Neural progenitor cell (in vitro differentiated cells): ENCODE measurements at regions not wholly inside any gene's neighbourhood (a gene's known extent, or its start where the extent isn't known, plus 50 kb on each side); places are given as distances from the start of the nearest gene placed in this dataset.

ENCODE experiments used
- DNase-seq: peaks from one replicate; pipeline ENCODE4 v3.0.0-alpha.2; 2016; ENCODE audit warnings: low spot score
- H2AFZ ChIP-seq: fragments of 200-600 bp; sonication (generic); replicated peaks from 2 replicates; pipeline ENCODE4 v1.6.1; 2016; ENCODE audit warnings: antibody characterized with exemption
- H3F3A ChIP-seq: fragments of 200-600 bp; sonication (generic); 2 replicates; pipeline ENCODE4 v1.6.1; 2016; ENCODE audit warnings: antibody characterized with exemption, low read depth
- H3K27ac ChIP-seq: fragments of 200-600 bp; sonication (generic); 2 replicates; pipeline ENCODE4 v1.5.1; 2016; ENCODE audit warnings: mild to moderate bottlenecking
- H3K27me3 ChIP-seq: fragments of 200-600 bp; sonication (generic); 2 replicates; pipeline ENCODE4 v1.6.1; 2016; ENCODE audit warnings: mild to moderate bottlenecking, moderate library complexity
- H3K36me3 ChIP-seq: fragments of 200-600 bp; sonication (generic); 2 replicates; pipeline ENCODE4 v1.5.1; 2016
- H3K4me1 ChIP-seq: fragments of 200-600 bp; sonication (generic); 2 replicates; pipeline ENCODE4 v1.6.1; 2016; ENCODE audit warnings: mixed run types
- H3K4me2 ChIP-seq: fragments of 200-600 bp; sonication (generic); 2 replicates; pipeline ENCODE4 v1.6.1; 2016
- H3K4me3 ChIP-seq: fragments of 200-600 bp; sonication (generic); 2 replicates; pipeline ENCODE4 v1.5.1; 2016
- H3K79me2 ChIP-seq: fragments of 200-600 bp; sonication (generic); 2 replicates; pipeline ENCODE4 v1.6.1; 2016; ENCODE audit warnings: low read depth
- H3K9ac ChIP-seq: fragments of 200-600 bp; sonication (generic); 2 replicates; pipeline ENCODE4 v1.6.1; 2016
- H3K9me3 ChIP-seq: fragments of 200-600 bp; sonication (generic); 2 replicates; pipeline ENCODE4 v1.5.1; 2016; ENCODE audit warnings: low read depth
- H4K20me1 ChIP-seq: fragments of 200-600 bp; sonication (generic); 2 replicates; pipeline ENCODE4 v1.6.1; 2016; ENCODE audit warnings: low read depth
- H3K27ac Mint-ChIP-seq: 3 replicates; pipeline ENCODE4 v1.8.0; 2021; ENCODE audit warnings: mixed read lengths
- H3K27me3 Mint-ChIP-seq: 2 replicates; pipeline ENCODE4 v1.8.0; 2022; ENCODE audit warnings: low read depth, mild to moderate bottlenecking, inconsistent platforms, moderate library complexity, mixed read lengths; ENCODE audit not compliant: insufficient read depth
- H3K36me3 Mint-ChIP-seq: 3 replicates; pipeline ENCODE4 v1.8.0; 2021; ENCODE audit warnings: mixed read lengths
- H3K4me1 Mint-ChIP-seq: 3 replicates; pipeline ENCODE4 v1.8.0; 2021; ENCODE audit warnings: mixed read lengths
- H3K4me3 Mint-ChIP-seq: 3 replicates; pipeline ENCODE4 v1.8.0; 2021; ENCODE audit warnings: mild to moderate bottlenecking, moderate library complexity, mixed read lengths
- H3K9me3 Mint-ChIP-seq: 3 replicates; pipeline ENCODE4 v1.8.0; 2020; ENCODE audit warnings: mixed read lengths
- CTCF ChIP-seq: fragments of 200-600 bp; sonication (generic); IDR thresholded peaks from 2 replicates; pipeline ENCODE4 v1.5.1; 2017; ENCODE audit warnings: antibody characterized with exemption, mild to moderate bottlenecking
- EZH2 ChIP-seq: fragments of 200-600 bp; sonication (generic); IDR thresholded peaks from 2 replicates; pipeline ENCODE4 v1.6.1; 2017; ENCODE audit warnings: antibody characterized with exemption, mild to moderate bottlenecking, moderate library complexity
- EZH2phosphoT487 ChIP-seq: fragments of 200-600 bp; sonication (generic); IDR thresholded peaks from 2 replicates; pipeline ENCODE4 v1.6.1; 2017; ENCODE audit warnings: antibody characterized with exemption

GRCh38 chr14:42187846-42188245 lies 581.2 kb downstream of the LRFN5 start:
- no peaks in the 10 kb centered on the region for H3K4me1 ChIP-seq
- Mint-ChIP-seq H3K9me3 (no peaks in the 10 kb centered on the region), H3K27me3 (no peaks in the 10 kb centered on the region), H3K36me3 (no peaks in the 10 kb centered on the region), H3K4me1 (no peaks in the 10 kb centered on the region), H3K4me3 (no peak overlapping the region), H3K27ac (no peak overlapping the region)
- TF ChIP-seq EZH2 (no peak), CTCF (no peak), EZH2phosphoT487 (no peak)
- no peaks in the 10 kb centered on the region for H3F3A ChIP-seq
- no peak overlapping the region for H2AFZ ChIP-seq
- no peak overlapping the region for H3K27ac ChIP-seq
- no peaks in the 10 kb centered on the region for H3K36me3 ChIP-seq
- no peak overlapping the region for H3K9ac ChIP-seq
- no peaks in the 10 kb centered on the region for H4K20me1 ChIP-seq
- H3K79me2 ChIP-seq = no peaks in the 10 kb centered on the region
- DNase-seq = no peak
- no peaks in the 10 kb centered on the region for H3K27me3 ChIP-seq
- no peak overlapping the region for H3K4me2 ChIP-seq
- H3K4me3 ChIP-seq = no peak overlapping the region
- H3K9me3 ChIP-seq = no peaks in the 10 kb centered on the region

GRCh38 chr14:42185718-42186117 lies 579.0 kb downstream of the LRFN5 start:
- Histone ChIP-seq H3K9me3 (no peaks in the 10 kb centered on the region), H3K9ac (no peak overlapping the region), H3K36me3 (no peaks in the 10 kb centered on the region), H4K20me1 (no peaks in the 10 kb centered on the region), H3K79me2 (no peaks in the 10 kb centered on the region), H3K4me2 (no peak overlapping the region), H3K4me3 (no peak overlapping the region), H3F3A (no peaks in the 10 kb centered on the region), H3K27ac (no peak overlapping the region), H2AFZ (no peak overlapping the region), H3K4me1 (no peaks in the 10 kb centered on the region), H3K27me3 (no peaks in the 10 kb centered on the region)
- no peaks in the 10 kb centered on the region for H3K9me3 Mint-ChIP-seq
- no peak for TF ChIP-seq EZH2phosphoT487
- TF ChIP-seq CTCF = no peak
- no peak for TF ChIP-seq EZH2
- no peak overlapping the region for H3K27ac Mint-ChIP-seq
- H3K36me3 Mint-ChIP-seq = no peaks in the 10 kb centered on the region
- no peaks in the 10 kb centered on the region for H3K27me3 Mint-ChIP-seq
- no peak for DNase-seq
- no peak overlapping the region for H3K4me3 Mint-ChIP-seq
- H3K4me1 Mint-ChIP-seq = no peaks in the 10 kb centered on the region

GRCh38 chr14:42174357-42174756 lies 567.7 kb downstream of the LRFN5 start:
- Histone ChIP-seq H3K9ac (no peak overlapping the region), H3K27me3 (no peaks in the 10 kb centered on the region), H3F3A (no peaks in the 10 kb centered on the region), H3K79me2 (no peaks in the 10 kb centered on the region), H4K20me1 (no peaks in the 10 kb centered on the region), H3K9me3 (no peaks in the 10 kb centered on the region), H3K4me1 (no peaks in the 10 kb centered on the region), H3K4me3 (no peak overlapping the region), H3K4me2 (no peak overlapping the region), H2AFZ (no peak overlapping the region), H3K36me3 (no peaks in the 10 kb centered on the region), H3K27ac (no peak overlapping the region)
- Mint-ChIP-seq H3K36me3 (no peaks in the 10 kb centered on the region), H3K4me1 (no peaks in the 10 kb centered on the region), H3K9me3 (peaks cover 5% of the 10 kb centered on the region), H3K27me3 (no peaks in the 10 kb centered on the region), H3K27ac (no peak overlapping the region), H3K4me3 (no peak overlapping the region)
- TF ChIP-seq EZH2 (no peak), CTCF (no peak), EZH2phosphoT487 (no peak)
- DNase-seq = no peak

GRCh38 chr14:42173206-42173605 lies 566.5 kb downstream of the LRFN5 start:
- TF ChIP-seq CTCF = no peak
- no peak for TF ChIP-seq EZH2phosphoT487
- TF ChIP-seq EZH2 = no peak
- no peaks in the 10 kb centered on the region for H3K36me3 Mint-ChIP-seq
- no peak overlapping the region for H3K4me3 Mint-ChIP-seq
- no peak for DNase-seq
- Histone ChIP-seq H3K4me2 (no peak overlapping the region), H4K20me1 (no peaks in the 10 kb centered on the region), H3K27ac (no peak overlapping the region), H3K9ac (no peak overlapping the region), H3K79me2 (no peaks in the 10 kb centered on the region), H3K4me3 (no peak overlapping the region), H3K9me3 (no peaks in the 10 kb centered on the region), H3K36me3 (no peaks in the 10 kb centered on the region), H2AFZ (no peak overlapping the region), H3K4me1 (no peaks in the 10 kb centered on the region), H3K27me3 (no peaks in the 10 kb centered on the region), H3F3A (no peaks in the 10 kb centered on the region)
- H3K4me1 Mint-ChIP-seq = no peaks in the 10 kb centered on the region
- no peak overlapping the region for H3K27ac Mint-ChIP-seq
- H3K27me3 Mint-ChIP-seq = no peaks in the 10 kb centered on the region
- peaks cover 7% of the 10 kb centered on the region for H3K9me3 Mint-ChIP-seq
